Chondrocyte (in vitro differentiated cells): ENCODE measurements at regions not wholly inside any gene's neighbourhood (a gene's known extent, or its start where the extent isn't known, plus 50 kb on each side); places are given as distances from the start of the nearest gene placed in this dataset.

Experiments
- DNase-seq: peaks from one replicate; pipeline ENCODE4 v3.0.0; 2021; ENCODE audit warnings: mixed read lengths, low spot score
- H3K27ac Mint-ChIP-seq: one replicate; pipeline ENCODE4 v1.8.0; 2021; ENCODE audit warnings: mild to moderate bottlenecking, moderate library complexity, mixed read lengths; ENCODE audit not compliant: unreplicated experiment
- H3K27me3 Mint-ChIP-seq: 2 replicates; pipeline ENCODE4 v1.8.0; 2021; ENCODE audit warnings: low read depth, mixed read lengths
- H3K36me3 Mint-ChIP-seq: 2 replicates; pipeline ENCODE4 v1.8.0; 2021; ENCODE audit warnings: low read depth, mixed read lengths
- H3K4me1 Mint-ChIP-seq: 2 replicates; pipeline ENCODE4 v1.8.0; 2021; ENCODE audit warnings: low read depth, mild to moderate bottlenecking, mixed read lengths
- H3K4me3 Mint-ChIP-seq: one replicate; pipeline ENCODE4 v1.8.0; 2021; ENCODE audit warnings: mild to moderate bottlenecking, moderate library complexity, mixed read lengths; ENCODE audit not compliant: unreplicated experiment
- H3K9me3 Mint-ChIP-seq: 2 replicates; pipeline ENCODE4 v1.8.0; 2021; ENCODE audit warnings: low read depth, mixed read lengths
- CTCF ChIP-seq: fragments of 200-600 bp; sonication (generic); IDR thresholded peaks from 2 replicates; pipeline ENCODE4 v1.5.0; 2021; ENCODE audit warnings: antibody characterized with exemption, mild to moderate bottlenecking, moderate library complexity

- H3K9me3 Mint-ChIP-seq: peaks cover 4% of the 10 kb centered on the region
- H3K36me3 Mint-ChIP-seq: no peaks in the 10 kb centered on the region
- no peak overlapping the region for H3K4me3 Mint-ChIP-seq
- TF ChIP-seq CTCF: no peak
- peaks cover 10% of the 10 kb centered on the region for H3K4me1 Mint-ChIP-seq
- H3K27me3 Mint-ChIP-seq: no peaks in the 10 kb centered on the region
- DNase-seq: no peak
- H3K27ac Mint-ChIP-seq: no peak overlapping the region
Measured at GRCh38 chr4:184575306-184575705, 73.9 kb downstream of the CASP3 start.

GRCh38 chr4:184574861-184575260, 74.4 kb downstream of the CASP3 start:
- Mint-ChIP-seq H3K27ac (peak overlapping the region; percentile 36), H3K4me1 (peaks cover 10% of the 10 kb centered on the region), H3K4me3 (no peak overlapping the region), H3K9me3 (peaks cover 4% of the 10 kb centered on the region), H3K27me3 (no peaks in the 10 kb centered on the region), H3K36me3 (no peaks in the 10 kb centered on the region)
- DNase-seq: no peak
- TF ChIP-seq CTCF: no peak

GRCh38 chr4:184573701-184574100, 75.5 kb downstream of the CASP3 start:
- H3K9me3 Mint-ChIP-seq: peaks cover 4% of the 10 kb centered on the region
- no peak for TF ChIP-seq CTCF
- no peaks in the 10 kb centered on the region for H3K27me3 Mint-ChIP-seq
- H3K4me1 Mint-ChIP-seq: peaks cover 10% of the 10 kb centered on the region
- peak overlapping the region; percentile 70 for H3K27ac Mint-ChIP-seq
- no peak for DNase-seq
- no peak overlapping the region for H3K4me3 Mint-ChIP-seq
- H3K36me3 Mint-ChIP-seq: no peaks in the 10 kb centered on the region

GRCh38 chr4:184568770-184569169, 80.5 kb downstream of the CASP3 start:
- peaks cover 3% of the 10 kb centered on the region for H3K4me1 Mint-ChIP-seq

GRCh38 chr4:184563621-184564020, 85.6 kb downstream of the CASP3 start:
- H3K27ac Mint-ChIP-seq: no peak overlapping the region
- peaks cover 6% of the 10 kb centered on the region for H3K9me3 Mint-ChIP-seq
- no peaks in the 10 kb centered on the region for H3K4me1 Mint-ChIP-seq
- DNase-seq: no peak
- no peak overlapping the region for H3K4me3 Mint-ChIP-seq
- no peaks in the 10 kb centered on the region for H3K27me3 Mint-ChIP-seq
- no peak for TF ChIP-seq CTCF
- H3K36me3 Mint-ChIP-seq: no peaks in the 10 kb centered on the region

More at GRCh38 chr4:184568770-184569169, 80.5 kb downstream of the CASP3 start:
- H3K36me3 Mint-ChIP-seq: no peaks in the 10 kb centered on the region
- DNase-seq: no peak
- H3K27ac Mint-ChIP-seq: no peak overlapping the region
- no peak for TF ChIP-seq CTCF
- H3K4me3 Mint-ChIP-seq: no peak overlapping the region
- no peaks in the 10 kb centered on the region for H3K27me3 Mint-ChIP-seq
- H3K9me3 Mint-ChIP-seq: peaks cover 8% of the 10 kb centered on the region
